Astrocyte of the cerebellum (primary cell): ENCODE measurements at regions not wholly inside any gene's neighbourhood (a gene's known extent, or its start where the extent isn't known, plus 50 kb on each side); places are given as distances from the start of the nearest gene placed in this dataset.

ENCODE experiments used
- DNase-seq: peaks from one replicate; pipeline ENCODE4 v3.0.0-alpha.2; 2011; ENCODE audit warnings: low read depth
- H3K4me3 ChIP-seq: 2 replicates; pipeline ENCODE4 v1.5.1; 2011; ENCODE audit warnings: mild to moderate bottlenecking, low read depth, low read length, moderate library complexity
- CTCF ChIP-seq: IDR thresholded peaks from 2 replicates; pipeline ENCODE4 v1.5.1; 2012; ENCODE audit warnings: low read length, low read depth, moderate library complexity, mild to moderate bottlenecking; ENCODE audit errors: missing control alignments
- in situ Hi-C: cut with HindIII; loops from 2 replicates; pipeline ENCODE4 v1.10.0; 2017; ENCODE audit warnings: low sequenced_read_pairs

GRCh38 chr5:26482076-26482809 lies 556.1 kb downstream of the CDH9 start:
- no peak for DNase-seq
- no peak for TF ChIP-seq CTCF
- H3K4me3 ChIP-seq, result peak overlapping the region; percentile 11
- in situ Hi-C loops, result no loop called here

- DNase-seq, result no peak
- in situ Hi-C loops, result no loop called here
- TF ChIP-seq CTCF, result no peak
- no peak overlapping the region for H3K4me3 ChIP-seq
These were observed 567.9 kb downstream of the CDH9 start for GRCh38 chr5:26470439-26470838.

GRCh38 chr5:26439121-26439520 lies 599.3 kb downstream of the CDH9 start:
- no peak for TF ChIP-seq CTCF

GRCh38 chr5:26434688-26435087 lies 603.7 kb downstream of the CDH9 start:
- no peak overlapping the region for H3K4me3 ChIP-seq
- no peak for TF ChIP-seq CTCF
- in situ Hi-C loops, result no loop called here
- no peak for DNase-seq

More at GRCh38 chr5:26439121-26439520, 599.3 kb downstream of the CDH9 start:
- H3K4me3 ChIP-seq, result no peak overlapping the region
- DNase-seq, result no peak
- in situ Hi-C loops, result no loop called here

- no peak for TF ChIP-seq CTCF
- no peak for DNase-seq
- no peak overlapping the region for H3K4me3 ChIP-seq
- in situ Hi-C loops, result no loop called here
These were observed 606.0 kb downstream of the CDH9 start for GRCh38 chr5:26432386-26432785.

GRCh38 chr5:26430323-26430722 lies 608.1 kb downstream of the CDH9 start:
- no peak for DNase-seq
- H3K4me3 ChIP-seq, result no peak overlapping the region
- in situ Hi-C loops, result no loop called here
- TF ChIP-seq CTCF, result no peak
